DLD1 (cell line): ENCODE measurements at regions not wholly inside any gene's neighbourhood (a gene's known extent, or its start where the extent isn't known, plus 50 kb on each side); places are given as distances from the start of the nearest gene placed in this dataset.

Experiments used
- in situ Hi-C: cut with HindIII; loops from 2 replicates; pipeline ENCODE4 v1.10.0; 2017; ENCODE audit warnings: low sequenced_read_pairs

- in situ Hi-C loops: loop anchor here (25.0 kb wide), 1 partner anchor 105 kb away; no protein-coding TSS in a partner anchor
Measured at GRCh38 chr3:116767726-116768125, 58.1 kb downstream of the TUSC7 start.

DNA sequence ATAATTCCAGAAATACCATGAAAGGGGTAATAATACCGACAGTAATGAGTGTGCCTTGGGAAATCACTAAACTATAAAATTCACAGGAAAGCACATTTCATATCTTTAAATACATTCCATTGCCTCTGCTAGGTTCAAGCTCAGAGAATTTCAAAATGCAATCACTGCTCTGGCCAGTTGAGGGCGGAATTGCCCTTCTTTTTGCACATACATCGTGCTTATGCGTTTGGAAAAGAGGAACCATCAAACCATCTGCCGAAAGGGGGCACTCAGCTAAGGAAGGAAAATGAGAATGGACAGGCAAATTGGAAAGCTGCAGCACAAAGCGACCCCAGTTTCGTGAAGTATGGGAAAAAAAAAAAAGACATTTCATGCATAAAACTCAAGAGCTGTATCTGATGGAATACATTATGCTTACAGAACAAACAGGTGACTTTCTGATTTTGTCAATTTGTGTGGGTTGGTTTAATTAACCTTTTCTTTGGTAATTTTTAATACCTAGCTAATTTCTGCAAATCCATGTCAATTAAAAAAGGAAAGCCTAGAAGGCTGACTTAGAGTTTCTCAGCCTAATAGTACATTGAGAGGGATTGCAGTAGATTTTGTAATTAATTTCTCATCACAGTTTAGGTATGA is 61.4 kb downstream of the TUSC7 start:
- in situ Hi-C loops: loop anchor here (25.0 kb wide), 1 partner anchor 109 kb away; no protein-coding TSS in a partner anchor

DNA sequence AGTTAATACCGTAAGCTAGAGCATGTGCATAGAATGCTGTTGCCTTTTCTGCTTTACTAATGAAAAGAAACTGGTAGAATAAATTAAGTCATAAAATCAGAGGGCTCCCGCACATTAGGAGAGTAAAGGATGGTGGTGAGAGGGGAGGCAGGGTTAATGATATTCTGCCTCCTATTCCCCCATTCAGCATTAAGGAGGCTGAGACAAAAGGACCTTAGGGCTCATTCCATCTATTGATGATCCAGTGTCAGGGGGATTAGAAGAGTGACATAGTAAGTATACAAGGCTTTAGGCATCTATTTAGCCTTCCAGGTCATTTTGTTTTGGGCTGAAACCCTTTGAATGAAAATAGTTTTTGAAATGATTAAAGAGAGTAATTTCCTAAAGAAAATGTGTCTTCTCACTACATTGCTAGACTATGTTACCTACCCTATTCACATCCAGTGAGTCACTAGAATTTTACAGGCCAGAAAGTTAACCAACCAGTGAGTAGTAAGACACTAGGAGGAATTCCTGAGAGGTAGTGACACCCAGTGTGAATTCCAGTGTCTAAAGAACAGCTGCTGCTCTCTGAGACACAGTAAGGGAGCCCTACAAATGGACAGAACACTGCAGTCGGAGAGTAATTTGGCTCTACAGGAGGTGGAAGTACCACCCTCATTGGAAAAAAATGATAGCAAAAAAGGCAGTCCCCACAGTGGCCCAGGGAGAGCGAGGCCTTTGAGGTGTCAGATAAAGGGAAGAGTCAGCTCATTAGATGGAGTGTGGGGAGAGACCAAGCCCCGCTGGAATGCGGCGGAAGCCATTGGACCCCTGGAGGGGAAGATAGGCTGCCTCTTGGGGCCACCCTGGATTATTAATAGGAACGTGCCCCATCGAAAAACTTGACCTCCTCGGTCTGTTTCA is 67.6 kb downstream of the TUSC7 start:
- in situ Hi-C loops: no loop called here

GRCh38 chr3:116785226-116785625 is 75.6 kb downstream of the TUSC7 start:
- in situ Hi-C loops: no loop called here

DNA sequence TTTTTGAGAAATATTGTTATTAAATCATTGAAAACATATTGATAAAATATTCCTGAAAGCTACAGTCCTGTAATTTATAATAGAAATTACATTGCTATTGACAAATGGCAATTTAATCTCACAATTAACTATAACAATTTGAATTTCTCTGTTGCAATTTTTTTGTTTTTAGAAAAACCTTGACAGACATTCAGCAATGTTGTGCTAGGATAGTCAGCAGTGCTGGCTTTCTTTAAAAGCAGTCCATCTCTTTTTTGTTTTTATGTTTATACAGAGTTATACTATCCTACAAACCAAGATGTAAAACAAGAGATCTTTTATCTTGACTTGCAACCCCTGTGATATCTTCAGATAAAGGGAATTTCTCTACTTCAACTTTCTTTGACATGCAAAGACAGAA is 93.1 kb downstream of the TUSC7 start:
- in situ Hi-C loops: no loop called here

DNA sequence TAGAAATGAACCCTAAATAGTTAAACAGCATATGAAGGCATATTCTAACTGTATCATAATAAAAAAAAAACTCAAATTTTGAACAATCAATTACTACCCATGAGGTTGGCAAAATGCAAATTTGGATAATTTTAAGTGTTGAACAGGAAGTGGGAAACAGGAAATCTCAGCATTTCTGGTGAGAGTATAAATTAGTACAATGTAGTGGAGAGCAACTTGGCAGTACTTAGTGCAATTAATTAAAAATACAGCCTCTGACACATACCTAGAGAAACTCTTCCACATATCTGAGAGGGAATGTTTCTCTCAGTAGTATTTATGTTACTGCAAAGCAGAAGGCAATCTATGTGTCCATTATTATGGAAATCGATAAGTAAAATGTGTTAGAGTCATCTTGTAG is 96.8 kb downstream of the TUSC7 start:
- in situ Hi-C loops: no loop called here

GRCh38 chr3:116808725-116809124 is 99.1 kb downstream of the TUSC7 start:
- in situ Hi-C loops: no loop called here

GRCh38 chr3:116809208-116809607 is 99.6 kb downstream of the TUSC7 start:
- in situ Hi-C loops: no loop called here

- in situ Hi-C loops: no loop called here
Measured at GRCh38 chr3:116811754-116812153, 102.2 kb downstream of the TUSC7 start.

DNA sequence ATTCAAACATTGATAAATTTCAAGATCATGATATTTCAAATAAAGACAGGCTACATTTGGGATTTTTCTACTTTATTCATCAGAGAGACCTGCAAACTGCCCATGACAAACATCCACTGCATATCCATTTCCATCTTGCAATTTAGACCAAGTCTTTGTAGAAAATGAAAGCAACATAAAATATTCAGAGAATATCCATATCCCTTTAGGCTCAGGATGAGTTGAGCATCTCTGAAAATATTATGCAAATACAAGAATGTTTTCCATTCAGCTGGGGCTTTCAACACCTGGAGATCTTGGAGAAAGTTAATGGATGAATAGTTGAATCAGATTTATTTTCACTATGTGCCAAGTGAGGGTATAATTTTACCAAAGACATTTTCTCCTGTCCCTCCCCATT is 103.4 kb downstream of the TUSC7 start:
- in situ Hi-C loops: no loop called here

DNA sequence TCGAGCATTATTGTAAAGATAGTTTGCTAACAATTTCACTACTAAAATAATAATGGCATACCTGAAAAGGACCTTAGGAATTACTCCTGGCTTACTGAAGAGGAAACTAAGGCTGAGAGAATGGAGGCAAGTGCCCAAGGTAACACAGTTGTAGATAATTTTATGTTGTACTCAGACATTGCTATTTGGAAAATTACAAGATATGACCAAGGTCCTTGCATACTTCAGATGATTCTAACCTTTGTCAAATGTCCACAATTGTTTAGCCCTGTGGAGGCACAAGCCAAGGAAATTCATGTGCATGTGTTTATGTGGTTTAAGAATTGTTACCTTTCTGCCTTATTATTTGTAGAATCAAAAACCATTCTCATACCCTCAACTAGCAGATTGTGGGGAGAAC is 105.7 kb downstream of the TUSC7 start:
- in situ Hi-C loops: no loop called here

- in situ Hi-C loops: no loop called here
Measured at GRCh38 chr3:116815831-116816588, 106.4 kb downstream of the TUSC7 start.

- in situ Hi-C loops: no loop called here
Measured at GRCh38 chr3:116821371-116821770, 111.8 kb downstream of the TUSC7 start.

DNA sequence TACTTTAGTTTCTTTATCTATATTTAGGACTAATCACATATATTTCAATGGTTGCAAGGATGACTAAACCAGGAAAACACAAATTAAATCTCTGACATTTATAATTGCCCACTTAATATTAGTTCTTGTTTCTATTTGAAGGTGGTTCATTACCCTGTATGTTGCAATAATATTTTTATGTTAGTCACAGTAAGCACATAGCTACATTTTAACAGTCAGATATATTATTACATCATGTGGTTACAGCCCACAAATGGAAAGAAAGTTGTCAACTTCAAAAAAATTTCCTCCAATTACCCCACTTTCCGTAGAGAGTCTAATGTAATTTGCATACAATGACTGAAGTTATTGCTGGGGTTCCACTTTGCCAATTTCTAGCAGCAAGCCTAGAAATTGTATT is 114.6 kb downstream of the TUSC7 start:
- in situ Hi-C loops: no loop called here

DNA sequence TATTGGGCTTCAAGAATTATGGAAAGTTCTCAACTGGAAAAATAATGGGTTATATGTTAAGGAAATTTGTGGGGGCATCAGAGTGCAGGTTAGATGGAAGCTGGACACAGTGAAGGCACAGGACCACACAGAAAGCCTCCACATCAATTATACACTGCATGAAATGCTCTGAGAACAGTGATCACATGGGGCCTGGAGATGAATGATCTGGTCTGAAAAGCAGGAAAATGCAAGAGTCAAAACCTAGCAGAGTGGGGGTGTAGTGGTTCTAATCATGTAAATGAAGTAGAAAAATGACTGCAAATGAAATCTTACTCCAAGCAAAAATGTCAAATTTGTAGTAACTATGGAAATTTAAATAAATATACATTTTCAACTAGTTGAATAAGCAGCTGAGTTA is 123.6 kb downstream of the TUSC7 start:
- in situ Hi-C loops: no loop called here

- in situ Hi-C loops: no loop called here
Measured at GRCh38 chr3:116834816-116835215, 125.2 kb downstream of the TUSC7 start.

DNA sequence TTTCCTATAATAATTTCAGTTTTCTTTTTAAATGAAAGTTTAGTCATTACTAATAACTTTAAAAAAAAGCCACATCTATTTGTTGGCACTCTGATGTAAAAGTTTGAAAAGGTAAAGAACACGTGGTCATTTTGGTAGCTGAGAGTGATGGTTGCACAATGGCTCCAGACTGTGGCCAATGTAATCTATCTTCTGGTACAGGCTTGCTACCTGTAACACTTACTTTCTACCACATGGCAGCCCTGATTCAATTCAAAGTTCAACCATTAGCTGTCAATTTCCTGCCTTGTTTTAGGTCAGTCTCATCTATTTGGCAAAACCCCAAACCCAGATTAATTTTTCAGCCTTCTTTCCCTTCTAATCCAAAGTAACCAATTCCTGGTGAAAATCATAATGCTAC is 126.1 kb downstream of the TUSC7 start:
- in situ Hi-C loops: no loop called here

GRCh38 chr3:116836286-116836685 is 126.7 kb downstream of the TUSC7 start:
- in situ Hi-C loops: no loop called here

DNA sequence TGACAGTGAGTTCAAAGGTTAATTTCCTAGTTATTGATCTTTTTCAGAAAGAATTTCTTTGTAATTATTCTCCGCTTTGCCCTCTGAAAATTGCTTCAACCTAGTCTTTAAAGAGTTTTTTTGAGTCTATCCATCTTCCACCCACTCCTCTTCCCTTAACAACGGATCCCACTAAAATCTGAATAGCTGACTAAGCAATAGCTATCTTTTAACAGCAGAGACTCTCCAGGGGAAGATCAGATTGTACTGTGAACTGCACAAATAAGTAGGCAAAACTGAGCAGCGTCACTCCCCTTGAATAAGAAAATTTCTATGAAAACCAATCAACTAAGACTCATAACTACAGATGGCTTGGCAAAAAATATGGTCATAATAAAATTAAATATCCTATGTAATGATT is 127.9 kb downstream of the TUSC7 start:
- in situ Hi-C loops: no loop called here

GRCh38 chr3:116841003-116841735 is 131.6 kb downstream of the TUSC7 start:
- in situ Hi-C loops: no loop called here
